HEK293 (cell line): ENCODE measurements at regions not wholly inside any gene's neighbourhood (a gene's known extent, or its start where the extent isn't known, plus 50 kb on each side); places are given as distances from the start of the nearest gene placed in this dataset.

Experiments
- CTCF ChIP-seq: fragments of 450-650 bp; formaldehyde crosslinking; IDR thresholded peaks from 2 replicates; pipeline ENCODE4 v1.5.1; 2016; ENCODE audit warnings: missing biosample characterization, missing genetic modification characterization
- ZBTB8A ChIP-seq: fragments of 450-650 bp; formaldehyde crosslinking; IDR thresholded peaks from 2 replicates; pipeline ENCODE4 v1.5.1; 2016; ENCODE audit warnings: missing biosample characterization, missing genetic modification characterization
- ZNF133 ChIP-seq: fragments of 450-650 bp; formaldehyde crosslinking; IDR thresholded peaks from 2 replicates; pipeline ENCODE4 v1.5.1; 2016; ENCODE audit warnings: missing biosample characterization, missing genetic modification characterization
- ZNF654 ChIP-seq: fragments of 450-650 bp; formaldehyde crosslinking; IDR thresholded peaks from 2 replicates; pipeline ENCODE4 v1.5.1; 2016; ENCODE audit warnings: low read depth, missing biosample characterization, missing genetic modification characterization

GRCh38 chr10:118455181-118455695 is 113.1 kb upstream of the FAM204A start:
- TF ChIP-seq ZBTB8A (tag by site-specific recombination), result no peak
- no peak for TF ChIP-seq CTCF
- TF ChIP-seq ZNF133 (tag by site-specific recombination), result no peak
- TF ChIP-seq ZNF654 (tag by site-specific recombination), result no peak
